ENCODE measurements at regions not wholly inside any gene's neighbourhood (a gene's known extent, or its start where the extent isn't known, plus 50 kb on each side); places are given as distances from the start of the nearest gene placed in this dataset.
A peak's percentile ranks its signal among the peaks of the same experiment; 100 is the strongest.

DNA sequence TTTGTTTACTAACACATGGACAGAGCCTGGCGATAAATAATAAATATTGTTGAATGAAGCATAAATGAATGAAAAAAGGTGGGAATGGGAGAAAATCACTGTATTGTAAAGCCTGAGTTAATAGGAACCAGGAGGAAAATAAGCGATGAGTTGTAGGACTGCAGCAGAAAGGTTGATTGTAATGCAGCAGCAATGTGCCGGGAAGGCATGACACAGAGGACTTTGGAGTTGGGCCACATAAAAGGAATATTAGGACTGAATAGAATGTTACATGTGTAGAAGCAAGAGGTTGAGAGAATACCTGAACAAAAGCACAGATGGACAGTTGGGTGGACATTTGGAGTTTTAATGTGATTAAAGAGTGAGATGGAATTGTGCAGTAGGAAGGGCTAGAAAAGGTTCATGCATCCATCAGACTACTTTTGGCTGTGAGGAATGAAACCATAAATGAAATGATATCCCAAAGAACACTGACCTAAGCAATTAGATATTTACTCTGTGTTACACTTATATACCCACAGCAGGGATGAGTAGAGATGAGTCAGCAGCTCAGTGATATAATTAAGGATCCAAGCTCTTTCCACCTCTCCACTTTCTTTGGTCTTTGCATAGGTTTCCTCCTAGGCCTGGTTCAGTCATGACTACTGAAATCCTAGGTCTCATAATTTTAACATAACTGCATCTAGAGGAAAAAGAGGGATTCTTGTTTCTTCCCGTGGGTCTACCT is 55.4 kb downstream of the CCER1 start:
- no peak for DNase-seq

DNA sequence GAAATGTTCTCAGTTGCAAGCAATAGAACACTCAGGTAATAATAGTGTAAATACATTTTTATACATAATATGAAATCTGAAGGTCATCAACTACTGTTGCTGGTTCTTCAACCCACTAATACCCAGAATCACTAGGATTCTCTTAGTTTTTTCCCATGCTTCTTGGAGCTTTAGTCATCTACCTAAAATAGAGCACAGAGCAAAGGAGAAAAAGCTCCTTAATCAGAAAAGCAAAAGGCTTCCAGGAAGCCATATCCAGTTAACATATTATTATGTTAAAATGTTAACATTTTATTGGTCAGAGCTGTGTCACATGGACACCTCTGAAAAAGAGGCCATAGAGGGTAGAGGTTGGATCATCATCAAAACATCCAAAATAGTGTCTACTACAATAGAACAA is 57.0 kb downstream of the CCER1 start:
- DNase-seq, result no peak

DNA sequence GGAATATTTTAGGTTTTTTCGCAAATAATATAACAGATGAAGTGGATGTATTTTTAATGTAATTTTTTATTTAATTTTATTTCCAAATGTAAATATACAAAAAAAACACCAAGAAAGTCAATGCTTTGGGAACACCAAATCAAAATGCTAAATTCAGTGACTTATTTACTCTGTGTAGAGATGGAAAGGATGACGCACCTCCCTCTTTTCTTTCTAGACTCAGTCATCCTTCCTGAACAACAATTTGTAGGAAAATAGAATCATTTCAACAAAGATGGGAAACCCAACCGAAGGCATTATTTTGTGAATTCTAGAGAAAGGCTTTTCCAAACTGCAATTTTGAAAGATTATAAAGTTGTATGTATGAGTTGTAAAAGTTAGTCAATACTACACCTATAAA is 57.7 kb downstream of the CCER1 start:
- DNase-seq, result no peak

DNA sequence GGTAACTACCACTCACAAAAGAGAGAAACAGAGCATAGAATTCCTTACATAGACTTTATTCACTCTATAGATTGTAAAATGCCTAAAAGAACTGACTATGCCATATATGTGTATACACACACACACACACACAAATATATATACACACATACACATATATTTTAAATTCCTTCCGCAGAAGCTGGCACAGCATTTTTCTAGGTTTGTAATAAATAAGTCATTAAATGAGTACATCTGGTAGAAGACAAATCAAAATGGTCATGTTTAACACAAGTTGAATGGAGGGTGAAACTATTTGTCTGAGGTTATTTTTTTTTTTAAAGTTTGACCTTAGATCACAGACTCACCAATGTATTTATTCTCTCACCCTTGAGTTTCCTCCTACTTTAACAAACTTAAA is 58.2 kb downstream of the CCER1 start:
- no peak for DNase-seq

DNA sequence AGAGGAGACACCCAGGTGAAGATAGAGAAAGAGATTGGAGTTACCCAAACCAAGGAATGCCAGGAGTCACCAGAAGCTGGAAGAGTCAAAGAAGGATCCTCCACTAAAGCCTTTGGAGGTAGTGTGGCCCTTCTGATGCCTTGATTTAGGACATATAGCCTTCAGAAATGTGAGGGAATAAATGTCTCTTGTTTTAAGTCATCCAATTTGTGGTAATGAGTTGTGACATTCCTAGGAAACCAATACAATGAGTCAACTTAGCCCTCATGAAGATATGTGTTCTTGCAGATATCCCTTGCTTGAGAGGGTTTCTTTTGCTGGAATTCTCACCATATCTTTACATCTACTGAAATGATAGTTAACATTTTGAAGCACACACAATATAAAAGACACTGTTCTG is 58.8 kb downstream of the CCER1 start:
- no peak for DNase-seq

DNA sequence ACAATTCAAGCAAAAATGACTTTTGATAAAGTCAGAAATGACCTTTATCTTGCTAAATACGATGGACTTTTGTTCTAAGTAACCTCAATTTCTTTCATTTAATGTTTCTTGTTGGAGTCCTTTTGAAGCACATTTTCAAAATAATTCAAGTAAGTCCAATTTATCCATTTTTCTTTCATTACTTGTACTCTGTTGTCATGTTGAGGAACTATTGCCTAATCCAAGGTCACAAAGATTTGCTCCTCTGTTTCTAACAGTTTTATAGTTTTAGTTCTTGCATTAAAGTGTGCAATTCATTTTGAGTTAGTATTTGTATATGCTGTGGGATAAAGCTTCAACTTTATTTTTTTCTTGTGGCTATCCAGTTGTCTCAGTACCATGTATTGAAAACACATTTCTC is 66.7 kb downstream of the CCER1 start:
- no peak for DNase-seq

DNA sequence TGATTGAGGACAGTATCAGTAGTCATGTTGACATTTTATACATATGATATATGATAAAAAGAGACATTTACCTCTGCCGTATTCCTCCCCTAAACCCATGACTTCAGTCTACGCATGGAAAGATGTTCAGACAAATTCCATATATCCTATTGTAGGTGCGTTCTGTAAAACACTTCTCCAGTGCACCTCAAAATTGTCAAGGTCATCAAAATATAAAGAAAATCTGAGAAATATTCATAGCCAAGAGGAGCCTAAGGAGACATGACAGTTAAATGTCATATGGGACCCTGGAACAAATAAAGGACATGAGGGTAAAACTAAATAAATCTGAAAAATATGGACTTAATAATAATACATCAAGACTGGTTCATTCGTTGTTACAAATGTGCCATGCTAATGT is 71.5 kb downstream of the CCER1 start:
- DNase-seq, result no peak

DNA sequence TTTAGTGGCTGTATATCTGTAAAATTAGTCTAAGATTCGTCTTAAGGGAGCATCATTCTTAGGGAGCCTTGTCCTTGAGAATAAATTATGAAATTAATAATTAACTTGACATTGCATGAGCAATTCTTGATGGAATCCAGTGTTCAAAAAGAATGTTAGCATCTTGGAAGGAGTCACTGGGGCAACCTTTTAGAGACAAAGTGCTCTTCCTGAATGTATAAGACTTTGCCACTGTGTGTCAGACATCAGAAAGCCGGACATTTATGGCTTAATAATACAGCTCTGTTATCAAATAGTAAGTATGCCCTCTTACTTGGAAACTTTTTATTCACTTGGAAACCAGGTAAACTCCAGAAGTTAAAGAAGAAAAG is 83.3 kb downstream of the CCER1 start:
- no peak for DNase-seq

DNA sequence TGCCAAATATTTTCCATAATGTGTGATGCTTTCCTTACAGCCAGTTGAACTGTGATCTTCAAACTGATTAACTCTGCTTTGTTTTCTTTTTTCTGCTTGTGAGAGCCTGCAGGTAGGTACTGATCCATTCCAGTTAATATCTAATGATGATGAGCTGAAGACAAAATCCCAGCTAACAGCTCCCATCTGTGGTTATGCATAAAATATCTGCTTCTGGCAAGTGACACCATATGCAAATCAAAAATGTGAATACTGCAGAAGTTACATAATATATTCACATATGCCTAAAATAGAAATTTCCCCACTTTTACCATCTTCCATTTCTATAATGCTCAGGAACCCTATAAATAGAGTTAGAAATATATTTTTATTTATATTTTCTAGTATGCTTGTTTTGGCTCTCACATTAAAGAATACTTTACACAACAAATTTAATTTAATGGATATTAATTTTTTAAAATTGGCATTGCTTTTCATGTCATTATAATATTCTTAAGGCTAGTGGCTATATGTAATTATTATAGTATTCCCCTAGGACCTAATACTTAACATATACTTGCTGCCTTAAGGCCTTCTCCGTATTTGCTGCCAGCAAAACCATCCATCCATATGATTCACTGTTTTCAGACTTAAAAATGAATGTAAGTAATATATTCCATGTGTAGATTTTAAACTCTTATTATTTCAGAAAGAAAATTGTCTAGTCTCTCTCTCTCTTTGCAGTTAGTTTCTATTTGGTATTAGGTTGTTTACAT is 83.8 kb downstream of the CCER1 start:
- no peak for DNase-seq

DNA sequence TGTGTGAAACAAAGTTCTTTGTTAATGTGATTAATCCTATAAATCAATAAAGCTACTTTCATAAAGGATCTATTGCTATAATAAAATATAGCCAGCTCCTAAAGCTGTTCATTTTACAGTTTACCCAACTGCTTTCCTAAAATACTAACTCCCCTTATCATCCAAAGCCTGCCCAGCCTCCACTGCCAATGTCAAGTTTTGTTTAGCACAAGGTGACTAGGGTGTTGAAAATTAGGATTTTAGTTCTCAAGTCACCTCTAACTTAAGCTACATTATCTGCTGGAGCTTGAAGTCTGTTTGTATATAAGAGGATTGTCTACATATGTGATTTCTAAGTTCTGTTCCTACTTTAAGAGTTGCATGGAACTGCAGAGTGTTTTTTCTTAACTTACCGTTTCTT is 86.3 kb downstream of the CCER1 start:
- no peak for DNase-seq

DNA sequence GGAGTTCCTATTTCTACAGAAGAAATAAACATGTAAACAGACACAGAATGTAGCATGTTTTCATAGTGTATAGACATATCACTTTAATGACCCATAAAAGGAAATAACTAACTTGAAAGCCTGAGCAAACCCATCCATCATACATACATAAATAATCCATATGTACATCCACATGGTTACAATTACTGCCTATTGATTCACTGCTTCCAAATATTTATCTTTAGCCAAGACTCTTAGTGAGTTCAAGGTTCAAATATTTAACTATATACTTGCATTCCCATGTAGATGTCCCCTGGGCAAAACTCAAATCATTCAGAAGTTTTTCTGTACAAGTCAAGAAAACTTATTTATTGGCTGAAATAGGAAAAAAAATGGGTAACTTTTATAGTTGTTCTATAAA is 95.4 kb downstream of the CCER1 start:
- DNase-seq, result no peak

DNA sequence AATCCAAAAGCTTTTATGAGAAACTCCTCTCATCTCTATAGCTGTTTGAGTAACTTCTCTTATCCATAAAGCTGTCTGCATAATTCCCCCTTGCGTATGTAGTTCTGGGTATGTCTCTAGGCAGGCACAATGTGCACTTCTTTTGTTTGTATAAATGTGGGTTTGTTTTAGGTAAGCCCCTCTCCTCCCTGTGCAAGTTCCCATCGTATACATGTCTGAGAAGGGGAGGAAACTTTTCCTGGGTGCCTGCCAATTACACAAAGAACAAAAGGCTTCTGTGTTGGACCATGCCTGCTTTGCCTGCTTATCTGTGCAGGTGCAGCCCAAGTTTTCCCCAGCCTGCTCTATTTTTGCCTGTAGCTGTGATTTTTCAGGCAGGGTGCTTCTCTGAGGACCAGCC is 96.7 kb downstream of the CCER1 start:
- no peak for DNase-seq

DNA sequence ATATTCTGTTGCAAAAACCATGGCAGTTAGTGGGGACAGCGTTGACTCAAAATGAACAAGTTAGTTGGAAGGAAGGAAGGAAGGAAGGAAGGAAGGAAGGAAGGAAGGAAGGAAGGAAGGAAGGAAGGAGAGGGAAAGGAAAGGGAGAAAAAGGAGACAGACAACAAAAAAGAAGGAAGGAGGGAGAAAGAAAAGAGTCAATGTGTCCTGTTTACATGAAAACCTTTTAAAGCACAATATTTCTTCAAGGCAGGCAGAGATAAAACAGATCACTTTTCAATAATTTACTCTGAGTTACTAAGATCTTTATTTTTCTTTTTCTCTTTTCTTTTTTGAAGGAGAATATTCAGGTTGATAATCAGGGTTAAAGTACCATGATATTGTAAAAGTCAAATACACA is 99.4 kb downstream of the CCER1 start:
- no peak for DNase-seq

DNA sequence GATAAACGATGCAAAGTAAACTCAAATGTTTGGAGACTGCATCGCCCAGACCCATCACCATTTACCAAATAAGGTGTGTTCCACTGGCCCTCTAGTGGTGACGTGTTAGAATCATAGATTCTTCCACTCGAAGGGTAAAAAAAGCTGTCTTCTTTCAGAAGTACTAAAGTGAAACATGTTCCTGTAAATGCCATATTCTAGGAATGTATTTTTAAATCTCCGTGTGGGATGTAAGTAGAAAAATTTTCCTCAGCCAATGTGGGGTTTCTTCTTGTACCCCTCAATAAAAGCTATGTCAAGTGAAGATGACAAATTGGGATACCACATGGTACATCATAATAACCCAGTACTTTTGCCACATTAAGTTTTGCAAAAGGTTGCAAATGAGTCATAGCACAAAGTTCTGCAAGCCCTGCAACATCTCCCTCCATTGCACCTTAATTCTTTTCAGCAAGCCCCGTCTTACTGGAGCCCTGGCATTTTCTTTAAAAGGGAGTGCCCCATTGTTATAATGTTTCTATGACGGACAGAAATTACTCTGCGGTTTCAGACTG is 100.8 kb downstream of the CCER1 start:
- DNase-seq, result peak in 2 of 14 donors; percentile 19 to 31

DNA sequence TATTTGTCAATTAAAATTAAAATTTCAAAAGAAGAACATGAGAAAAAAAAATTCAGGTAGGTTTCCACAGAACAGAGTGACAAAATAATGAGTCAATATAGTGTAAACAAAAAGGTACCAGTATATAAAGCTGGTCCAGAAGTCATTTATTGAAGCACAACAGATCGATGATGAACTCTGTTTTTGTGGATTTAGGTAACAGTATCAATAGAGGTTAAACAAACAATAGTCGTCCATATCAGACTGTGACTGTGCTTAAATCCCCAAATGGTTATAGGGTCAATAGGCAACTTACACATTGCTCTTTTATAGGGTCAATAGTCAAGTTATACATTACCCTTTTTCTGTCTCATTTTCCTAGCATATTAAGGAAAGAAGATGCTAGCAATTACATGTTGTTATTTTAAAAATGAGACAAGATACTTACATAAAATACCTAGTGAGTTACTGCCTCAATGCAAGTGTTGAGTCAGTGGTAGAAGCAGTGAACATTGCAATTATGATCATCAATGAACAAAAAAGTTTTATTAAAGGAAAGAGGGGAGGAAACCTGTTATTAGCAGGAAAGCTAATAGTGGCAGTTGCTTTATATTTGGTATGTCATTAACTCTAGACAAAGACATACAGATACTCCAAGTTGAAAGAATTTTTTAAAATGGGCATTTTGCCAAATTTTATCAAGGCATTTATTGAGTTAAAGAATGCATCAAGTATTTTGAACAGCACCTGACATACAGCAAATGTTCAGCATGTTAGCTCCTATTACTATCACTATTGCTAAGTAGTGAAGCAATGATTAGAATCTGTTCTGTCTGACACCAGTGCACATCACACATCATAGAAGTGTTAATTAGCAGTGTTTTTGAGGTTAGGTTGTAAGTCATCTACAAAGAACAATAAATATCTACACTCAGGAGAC is 102.9 kb downstream of the CCER1 start:
- no peak for DNase-seq

DNA sequence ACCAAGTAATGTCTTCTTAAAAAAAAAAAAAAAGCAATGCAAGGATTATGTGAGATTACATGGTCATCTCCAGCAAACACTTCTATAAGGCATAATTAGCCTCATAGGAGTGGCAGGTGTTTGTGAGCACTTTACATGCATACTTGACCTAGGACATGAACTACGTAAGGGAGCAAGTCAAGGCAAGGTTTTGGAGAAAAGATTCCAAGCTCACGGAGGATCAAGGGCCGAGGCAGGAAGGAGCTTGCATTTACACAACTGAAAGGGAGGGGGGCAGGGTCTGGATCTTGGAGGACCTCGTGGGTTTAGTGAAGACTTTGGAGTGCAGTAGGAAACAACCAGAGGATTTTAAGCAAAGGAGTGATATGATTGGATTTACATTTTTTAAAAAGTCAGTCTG is 112.5 kb downstream of the CCER1 start:
- no peak for DNase-seq

DNA sequence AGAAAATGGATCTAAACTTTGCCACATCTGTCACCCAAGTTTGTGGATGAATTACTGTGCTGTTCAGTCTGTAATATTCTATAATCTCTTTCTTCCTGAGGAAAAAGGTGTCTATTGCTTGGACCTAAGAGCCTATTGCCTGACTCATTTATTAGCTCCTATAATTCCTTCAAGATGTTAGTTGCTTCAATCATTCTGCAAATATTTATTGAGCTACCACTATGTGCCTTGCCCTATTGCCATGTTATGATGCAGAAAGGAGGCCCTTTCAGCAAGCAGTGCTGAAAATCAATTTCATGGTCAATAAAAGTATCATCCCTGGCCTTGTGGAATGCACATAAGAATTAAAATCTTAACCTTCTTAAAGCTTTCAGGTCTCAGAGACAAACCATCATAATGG is 113.6 kb downstream of the CCER1 start:
- DNase-seq, result no peak

DNA sequence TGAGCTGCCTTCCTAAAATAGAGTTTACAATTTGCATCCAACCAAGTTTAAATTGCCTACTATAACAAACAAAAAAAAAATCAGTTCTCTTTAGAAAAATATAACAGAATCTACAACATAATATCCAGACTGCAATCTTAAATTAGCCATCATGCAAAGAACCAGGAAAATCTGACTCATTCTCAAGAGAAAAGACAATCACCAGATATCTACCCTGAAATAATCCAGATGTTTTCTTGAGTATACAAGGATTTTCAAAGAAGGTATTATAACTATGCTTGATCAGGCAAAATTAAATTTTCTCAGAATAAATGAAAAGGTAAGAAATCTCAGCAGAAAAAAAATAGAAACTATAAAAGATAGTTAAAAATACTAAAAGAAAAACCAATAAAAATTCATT is 115.6 kb downstream of the CCER1 start:
- no peak for DNase-seq

DNA sequence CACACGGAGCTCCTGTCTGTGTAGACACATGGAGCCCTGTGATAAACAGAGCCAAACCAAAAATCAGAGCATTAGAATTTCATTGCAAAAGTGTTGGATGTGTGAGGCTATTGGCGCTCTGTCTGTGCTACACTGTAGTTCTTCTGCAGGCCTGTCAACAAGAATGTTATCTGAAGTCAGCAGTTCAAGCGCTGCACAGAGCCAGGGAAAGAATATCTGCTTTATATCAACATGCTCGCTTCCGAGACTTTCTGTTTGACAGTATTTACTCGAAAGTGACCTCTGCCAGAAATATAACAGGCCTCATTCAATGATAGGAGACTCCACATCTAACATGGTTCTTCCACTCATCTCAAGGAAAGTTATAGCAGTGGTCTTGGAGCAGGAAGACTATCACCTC is 118.3 kb downstream of the CCER1 start:
- DNase-seq, result no peak

DNA sequence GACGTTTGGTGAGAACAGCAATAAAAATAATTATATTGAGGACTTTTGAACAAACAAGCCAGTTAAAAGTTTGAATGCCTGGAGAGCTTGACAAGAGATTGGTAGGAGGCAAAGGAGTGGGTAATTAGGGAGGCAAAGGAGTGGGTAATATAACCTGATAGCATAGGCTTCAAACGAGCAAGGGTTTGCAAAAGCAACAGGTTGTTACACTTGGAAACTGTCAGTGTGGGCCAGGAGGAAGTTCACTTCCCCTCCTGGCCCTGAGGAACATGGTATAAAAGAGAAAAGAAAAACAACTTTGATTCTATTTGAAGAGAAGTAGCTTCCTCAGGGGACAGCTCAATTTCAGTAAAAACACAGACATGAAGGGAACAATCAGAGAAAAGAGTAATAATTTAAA is 121.7 kb downstream of the CCER1 start:
- no peak for DNase-seq

DNA sequence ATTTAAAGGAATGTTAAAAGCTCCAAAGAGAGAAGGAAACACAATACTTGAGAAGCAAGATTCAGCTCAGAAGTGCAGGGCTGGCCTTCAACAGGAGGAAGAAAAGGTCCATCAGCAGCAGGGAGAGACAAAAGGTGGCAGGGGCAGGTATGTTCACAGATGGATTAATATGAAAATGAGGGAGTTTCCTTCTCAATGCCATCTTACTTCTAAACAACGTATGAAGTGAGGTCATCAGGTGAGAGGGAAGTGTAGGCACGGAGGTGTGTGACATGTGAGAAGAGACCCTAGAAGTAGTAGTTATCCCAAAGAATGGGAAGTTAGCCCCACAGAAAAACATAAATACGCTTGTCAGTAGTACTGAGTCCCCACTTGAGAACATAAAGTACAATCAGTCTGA is 122.5 kb downstream of the CCER1 start:
- no peak for DNase-seq

DNA sequence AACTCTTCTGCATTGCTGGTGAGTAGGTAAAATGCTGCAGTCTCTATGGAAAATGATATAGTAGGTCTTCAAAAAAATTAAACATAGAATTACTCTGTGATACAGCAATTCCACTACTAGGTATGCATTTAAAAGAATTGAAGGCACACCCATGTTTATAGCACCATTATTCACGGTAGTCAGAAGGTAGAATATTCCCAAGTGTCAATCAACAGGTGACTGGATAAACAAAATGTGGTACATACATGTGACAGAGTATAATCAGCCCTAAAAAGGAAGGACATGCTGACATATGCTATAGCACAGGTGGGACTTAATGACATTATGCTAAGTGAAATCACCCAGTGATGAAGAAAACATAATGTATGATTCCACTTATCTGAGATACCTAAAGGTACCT is 123.3 kb downstream of the CCER1 start:
- DNase-seq, result no peak

DNA sequence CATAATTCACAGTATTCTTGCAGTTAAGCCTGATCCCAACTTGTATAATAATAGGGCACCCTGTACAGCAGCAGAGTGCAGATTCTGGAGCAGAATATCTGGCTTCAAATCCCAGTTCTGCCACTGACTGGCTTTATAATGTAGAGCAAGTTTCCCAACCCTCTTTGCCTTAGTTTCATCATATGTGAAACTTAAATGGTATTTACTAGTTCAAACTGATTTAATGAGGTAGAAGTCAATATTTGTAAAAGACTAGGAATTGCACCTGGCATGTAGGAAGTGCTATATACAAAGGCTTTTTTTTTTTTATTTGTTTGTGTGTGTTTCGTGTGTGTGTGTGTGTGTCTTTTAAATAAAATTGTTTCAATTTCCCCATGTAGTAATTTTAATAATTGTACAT is 125.9 kb downstream of the CCER1 start:
- no peak for DNase-seq
